ENCODE measurements at regions not wholly inside any gene's neighbourhood (a gene's known extent, or its start where the extent isn't known, plus 50 kb on each side); places are given as distances from the start of the nearest gene placed in this dataset.

DNA sequence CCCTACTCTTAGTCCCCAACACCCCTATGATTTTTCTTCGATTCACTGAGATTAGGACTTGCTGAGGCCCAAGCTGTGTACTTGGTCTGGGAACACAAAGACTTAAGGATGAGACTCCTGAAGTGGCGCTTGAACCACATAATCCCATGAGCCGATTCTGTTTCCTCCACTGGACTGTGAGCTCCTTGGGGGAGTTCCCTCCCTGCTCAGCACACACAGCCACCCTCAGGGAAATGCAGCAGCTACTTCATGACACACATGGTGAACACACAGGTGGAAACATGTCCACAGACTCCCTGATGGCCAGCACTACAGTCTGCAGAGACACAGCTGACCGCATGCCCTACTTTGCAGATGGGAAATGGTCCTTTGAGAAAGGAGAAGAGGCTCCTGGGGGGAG is 101.1 kb downstream of the C5orf15 start:
- DNase-seq = no peak
- H3K9me3 ChIP-seq (ENCODE audit: control insufficient read depth, low read length) = no peaks in the 10 kb centered on the region
- WGBS = 86% methylated on average over 4 of the region's 4 CpGs
- no peak overlapping the region for H3K14ac ChIP-seq (ENCODE audit: low read length in 2 of 2)
- no peak overlapping the region for H2BK5ac ChIP-seq (ENCODE audit: low read depth, low read length, poor library complexity, severe bottlenecking)
- H3K36me3 ChIP-seq (ENCODE audit: control insufficient read depth in 1 of 2, insufficient read depth in 2 of 2, low read depth in 1 of 2, low read length in 2 of 2) = no peaks in the 10 kb centered on the region
- H3K79me1 ChIP-seq (replicated peaks; ENCODE audit: low read length, poor library complexity, severe bottlenecking) = no peaks in the 10 kb centered on the region
- no peak overlapping the region for H3K9ac ChIP-seq (ENCODE audit: low read length)
- H3K4me2 ChIP-seq (ENCODE audit: low read length, poor library complexity, severe bottlenecking) = no peak overlapping the region
- H2BK12ac ChIP-seq (ENCODE audit: low read length in 2 of 2) = no peak overlapping the region
- H4K8ac ChIP-seq (ENCODE audit: low read length) = no peak overlapping the region
- no peak overlapping the region for H3K23ac ChIP-seq (ENCODE audit: low read length in 2 of 2)
- peaks cover 46 to 55% of the 10 kb centered on the region in 2 experiments for H3K27me3 ChIP-seq (ENCODE audit: control insufficient read depth in 1 of 2, insufficient read depth in 1 of 2, low read length in 2 of 2)
- no peak overlapping the region for H3K18ac ChIP-seq (ENCODE audit: low read depth in 1 of 2, low read length in 2 of 2)
- H2BK15ac ChIP-seq (ENCODE audit: low read depth, poor library complexity, severe bottlenecking) = no peak overlapping the region
- no peak overlapping the region for H3K4me3 ChIP-seq (ENCODE audit: insufficient read depth in 1 of 2, low read depth in 1 of 2, low read length in 2 of 2)
- H2BK120ac ChIP-seq (ENCODE audit: low read depth, low read length) = no peak overlapping the region
- H2AFZ ChIP-seq (ENCODE audit: low read depth, low read length) = no peak overlapping the region
- peaks cover 9% of the 10 kb centered on the region for H3K4me1 ChIP-seq (ENCODE audit: control insufficient read depth, insufficient read depth, low read depth, low read length)
- no peak overlapping the region for H3K4ac ChIP-seq (ENCODE audit: low read depth in 1 of 2, low read length in 2 of 2)
- H2AK5ac ChIP-seq (ENCODE audit: low read length, severe bottlenecking) = no peak overlapping the region
- no peak overlapping the region for H3K27ac ChIP-seq (ENCODE audit: low read length, poor library complexity, severe bottlenecking)
- H4K91ac ChIP-seq (ENCODE audit: low read length) = no peak overlapping the region

GRCh38 chr5:133866903-133867245 is 101.6 kb downstream of the C5orf15 start:
- no peak for DNase-seq
- Histone ChIP-seq H3K4me3 (ENCODE audit: insufficient read depth in 1 of 2, low read depth in 1 of 2, low read length in 2 of 2) (no peak overlapping the region), H3K23ac (ENCODE audit: low read length in 2 of 2) (no peak overlapping the region), H2BK5ac (ENCODE audit: low read depth, low read length, poor library complexity, severe bottlenecking) (no peak overlapping the region), H3K36me3 (ENCODE audit: control insufficient read depth in 1 of 2, insufficient read depth in 2 of 2, low read depth in 1 of 2, low read length in 2 of 2) (no peaks in the 10 kb centered on the region), H3K14ac (ENCODE audit: low read length in 2 of 2) (no peak overlapping the region), H2BK15ac (ENCODE audit: low read depth, poor library complexity, severe bottlenecking) (no peak overlapping the region), H2AFZ (ENCODE audit: low read depth, low read length) (no peak overlapping the region), H3K9ac (ENCODE audit: low read length) (no peak overlapping the region), H3K79me1 (replicated peaks; ENCODE audit: low read length, poor library complexity, severe bottlenecking) (no peaks in the 10 kb centered on the region), H2BK12ac (ENCODE audit: low read length in 2 of 2) (no peak overlapping the region), H2BK120ac (ENCODE audit: low read depth, low read length) (no peak overlapping the region), H3K9me3 (ENCODE audit: control insufficient read depth, low read length) (no peaks in the 10 kb centered on the region), H3K4me1 (ENCODE audit: control insufficient read depth, insufficient read depth, low read depth, low read length) (peaks cover 9% of the 10 kb centered on the region), H4K8ac (ENCODE audit: low read length) (no peak overlapping the region), H3K27ac (ENCODE audit: low read length, poor library complexity, severe bottlenecking) (no peak overlapping the region), H3K4me2 (ENCODE audit: low read length, poor library complexity, severe bottlenecking) (no peak overlapping the region), H3K18ac (ENCODE audit: low read depth in 1 of 2, low read length in 2 of 2) (no peak overlapping the region), H3K27me3 (ENCODE audit: control insufficient read depth in 1 of 2, insufficient read depth in 1 of 2, low read length in 2 of 2) (peaks cover 46 to 55% of the 10 kb centered on the region in 2 experiments), H4K91ac (ENCODE audit: low read length) (no peak overlapping the region), H3K4ac (ENCODE audit: low read depth in 1 of 2, low read length in 2 of 2) (no peak overlapping the region), H2AK5ac (ENCODE audit: low read length, severe bottlenecking) (no peak overlapping the region)
- WGBS = 65% methylated on average over 3 of the region's 3 CpGs

DNA sequence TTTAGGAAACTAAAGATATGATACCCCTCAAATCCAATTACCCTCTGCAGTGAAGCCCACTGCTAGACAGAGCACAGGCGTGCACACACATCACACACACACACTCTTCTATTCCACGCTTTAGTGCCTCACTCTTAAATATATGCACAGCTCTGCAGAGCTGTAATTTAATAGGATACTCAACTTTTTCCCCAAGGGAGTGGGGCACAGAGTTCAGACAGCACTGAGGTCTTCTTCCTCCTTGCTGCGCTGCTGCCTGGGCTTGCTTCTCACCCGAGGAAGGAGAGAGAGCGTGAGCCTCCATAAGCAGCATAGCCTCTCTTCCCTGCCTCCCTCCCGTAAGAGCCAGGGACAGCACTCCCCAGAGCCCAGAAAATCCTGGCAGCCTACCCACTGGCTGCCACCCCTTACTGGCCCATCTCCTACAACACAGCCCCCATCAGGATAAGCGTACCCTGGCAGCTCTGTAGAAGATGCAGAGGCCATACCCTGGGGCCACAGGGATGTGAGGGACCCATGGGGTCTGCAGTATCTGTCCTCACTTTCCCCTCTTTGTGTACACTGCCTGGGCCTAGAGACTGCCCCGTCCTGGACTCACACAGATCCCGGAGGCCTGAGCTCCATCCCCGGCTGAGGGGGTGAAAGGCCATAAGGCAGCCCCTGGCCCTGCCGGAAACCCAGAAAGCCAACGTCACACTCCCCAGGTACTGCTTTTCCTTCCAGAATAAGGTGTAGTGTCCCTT is 102.1 kb downstream of the C5orf15 start:
- Histone ChIP-seq H3K4me1 (ENCODE audit: control insufficient read depth, insufficient read depth, low read depth, low read length) (peaks cover 9% of the 10 kb centered on the region), H2AK5ac (ENCODE audit: low read length, severe bottlenecking) (no peak overlapping the region), H3K18ac (ENCODE audit: low read depth in 1 of 2, low read length in 2 of 2) (no peak overlapping the region), H2AFZ (ENCODE audit: low read depth, low read length) (no peak overlapping the region), H3K14ac (ENCODE audit: low read length in 2 of 2) (no peak overlapping the region), H2BK120ac (ENCODE audit: low read depth, low read length) (no peak overlapping the region), H3K27ac (ENCODE audit: low read length, poor library complexity, severe bottlenecking) (no peak overlapping the region), H4K91ac (ENCODE audit: low read length) (no peak overlapping the region), H3K4me3 (ENCODE audit: insufficient read depth in 1 of 2, low read depth in 1 of 2, low read length in 2 of 2) (no peak overlapping the region), H3K27me3 (ENCODE audit: control insufficient read depth in 1 of 2, insufficient read depth in 1 of 2, low read length in 2 of 2) (peaks cover 46 to 60% of the 10 kb centered on the region in 2 experiments), H3K4me2 (ENCODE audit: low read length, poor library complexity, severe bottlenecking) (no peak overlapping the region), H3K23ac (ENCODE audit: low read length in 2 of 2) (no peak overlapping the region), H3K79me1 (replicated peaks; ENCODE audit: low read length, poor library complexity, severe bottlenecking) (no peaks in the 10 kb centered on the region), H3K4ac (ENCODE audit: low read depth in 1 of 2, low read length in 2 of 2) (no peak overlapping the region), H3K9ac (ENCODE audit: low read length) (no peak overlapping the region), H2BK15ac (ENCODE audit: low read depth, poor library complexity, severe bottlenecking) (no peak overlapping the region), H2BK12ac (ENCODE audit: low read length in 2 of 2) (no peak overlapping the region), H3K9me3 (ENCODE audit: control insufficient read depth, low read length) (no peaks in the 10 kb centered on the region), H2BK5ac (ENCODE audit: low read depth, low read length, poor library complexity, severe bottlenecking) (no peak overlapping the region), H4K8ac (ENCODE audit: low read length) (no peak overlapping the region), H3K36me3 (ENCODE audit: control insufficient read depth in 1 of 2, insufficient read depth in 2 of 2, low read depth in 1 of 2, low read length in 2 of 2) (no peaks in the 10 kb centered on the region)
- no peak for DNase-seq
- WGBS = 78% methylated on average over 12 of the region's 12 CpGs

GRCh38 chr5:133865113-133865512 is 103.3 kb downstream of the C5orf15 start:
- Histone ChIP-seq H4K8ac (ENCODE audit: low read length) (no peak overlapping the region), H3K4me1 (ENCODE audit: control insufficient read depth, insufficient read depth, low read depth, low read length) (peaks cover 5% of the 10 kb centered on the region), H2BK12ac (ENCODE audit: low read length in 2 of 2) (no peak overlapping the region), H3K27ac (ENCODE audit: low read length, poor library complexity, severe bottlenecking) (no peak overlapping the region), H2BK120ac (ENCODE audit: low read depth, low read length) (no peak overlapping the region), H2BK5ac (ENCODE audit: low read depth, low read length, poor library complexity, severe bottlenecking) (no peak overlapping the region), H3K9me3 (ENCODE audit: control insufficient read depth, low read length) (no peaks in the 10 kb centered on the region), H3K79me1 (replicated peaks; ENCODE audit: low read length, poor library complexity, severe bottlenecking) (no peaks in the 10 kb centered on the region), H2AK5ac (ENCODE audit: low read length, severe bottlenecking) (no peak overlapping the region), H3K9ac (ENCODE audit: low read length) (no peak overlapping the region), H3K36me3 (ENCODE audit: control insufficient read depth in 1 of 2, insufficient read depth in 2 of 2, low read depth in 1 of 2, low read length in 2 of 2) (no peaks in the 10 kb centered on the region), H3K4ac (ENCODE audit: low read depth in 1 of 2, low read length in 2 of 2) (no peak overlapping the region), H3K14ac (ENCODE audit: low read length in 2 of 2) (no peak overlapping the region), H3K4me3 (ENCODE audit: insufficient read depth in 1 of 2, low read depth in 1 of 2, low read length in 2 of 2) (no peak overlapping the region), H3K18ac (ENCODE audit: low read depth in 1 of 2, low read length in 2 of 2) (no peak overlapping the region), H2BK15ac (ENCODE audit: low read depth, poor library complexity, severe bottlenecking) (no peak overlapping the region), H3K23ac (ENCODE audit: low read length in 2 of 2) (no peak overlapping the region), H4K91ac (ENCODE audit: low read length) (no peak overlapping the region), H2AFZ (ENCODE audit: low read depth, low read length) (no peak overlapping the region), H3K27me3 (ENCODE audit: control insufficient read depth in 1 of 2, insufficient read depth in 1 of 2, low read length in 2 of 2) (peaks cover 46 to 64% of the 10 kb centered on the region in 2 experiments), H3K4me2 (ENCODE audit: low read length, poor library complexity, severe bottlenecking) (no peak overlapping the region)
- WGBS = 81% methylated on average over 4 of the region's 5 CpGs
- DNase-seq = no peak
